DND-41 (cell line): ENCODE measurements at regions not wholly inside any gene's neighbourhood (a gene's known extent, or its start where the extent isn't known, plus 50 kb on each side); places are given as distances from the start of the nearest gene placed in this dataset.

Experiments
- ATAC-seq: fragments of 200-7000 bp; cut with Tn5 transposase; 3 replicates; pipeline ENCODE4 v1.9.1; 2021; ENCODE audit warnings: low read depth; ENCODE audit not compliant: insufficient read depth
- DNase-seq: peaks from one replicate; pipeline ENCODE4 v3.0.0-alpha.2; 2020
- H2AFZ ChIP-seq: 2 replicates; pipeline ENCODE4 v1.6.0; 2012; ENCODE audit warnings: low read depth, low read length
- H3K27ac ChIP-seq: 2 replicates; pipeline ENCODE4 v1.5.1; 2012; ENCODE audit warnings: low read length, inconsistent platforms
- H3K27me3 ChIP-seq: fragments of 200-600 bp; sonication (generic); 2 replicates; pipeline ENCODE4 v1.6.0; 2012; ENCODE audit warnings: low read length, mild to moderate bottlenecking, inconsistent platforms; ENCODE audit not compliant: insufficient read depth, poor library complexity
- H3K36me3 ChIP-seq: 2 replicates; pipeline ENCODE4 v1.5.1; 2012; ENCODE audit warnings: low read length, inconsistent platforms; ENCODE audit not compliant: insufficient read depth
- H3K4me1 ChIP-seq: 2 replicates; pipeline ENCODE4 v1.5.1; 2012; ENCODE audit warnings: mild to moderate bottlenecking, low read length; ENCODE audit not compliant: insufficient read depth
- H3K4me2 ChIP-seq: 2 replicates; pipeline ENCODE4 v1.6.0; 2012; ENCODE audit warnings: mild to moderate bottlenecking, moderate library complexity, low read length, inconsistent platforms; ENCODE audit not compliant: insufficient read depth
- H3K4me3 ChIP-seq, 2 experiments: fragments of 200-600 bp in 1 of 2; shearing (Covaris generic) in 1 of 2; 2 replicates each; pipeline ENCODE4 v1.5.1; 2012 to 2016; ENCODE audit warnings: inconsistent platforms in 2 of 2, low read length in 2 of 2, mild to moderate bottlenecking in 2 of 2, low read depth in 1 of 2, moderate library complexity in 1 of 2
- H3K79me2 ChIP-seq: 2 replicates; pipeline ENCODE4 v1.6.0; 2012; ENCODE audit warnings: low read length, inconsistent platforms; ENCODE audit not compliant: insufficient read depth
- H3K9ac ChIP-seq: 2 replicates; pipeline ENCODE4 v1.6.0; 2012; ENCODE audit warnings: low read depth, mild to moderate bottlenecking, inconsistent platforms, low read length, moderate library complexity
- H3K9me3 ChIP-seq: 2 replicates; pipeline ENCODE4 v1.5.1; 2012; ENCODE audit warnings: low read length, moderate library complexity, mild to moderate bottlenecking, inconsistent platforms; ENCODE audit not compliant: insufficient read depth, severe bottlenecking
- H4K20me1 ChIP-seq: 2 replicates; pipeline ENCODE4 v1.6.0; 2012; ENCODE audit warnings: low read length; ENCODE audit not compliant: insufficient read depth
- CTCF ChIP-seq: IDR thresholded peaks from 2 replicates; pipeline ENCODE4 v1.5.1; 2012; ENCODE audit warnings: borderline replicate concordance, low read length, moderate library complexity, mild to moderate bottlenecking; ENCODE audit not compliant: poor library complexity, severe bottlenecking; ENCODE audit errors: extremely low read depth
- EZH2 ChIP-seq: IDR thresholded peaks from 3 replicates; pipeline ENCODE4 v1.6.1; 2012; ENCODE audit warnings: borderline replicate concordance, low read depth, mild to moderate bottlenecking, moderate library complexity, low read length, inconsistent platforms; ENCODE audit not compliant: severe bottlenecking

- no peak overlapping the region for H3K27ac ChIP-seq
- peaks cover 24% of the 10 kb centered on the region for H3K4me1 ChIP-seq
- TF ChIP-seq EZH2, result no peak
- TF ChIP-seq CTCF, result no peak
- H3K9ac ChIP-seq, result no peak overlapping the region
- DNase-seq, result no peak
- H3K27me3 ChIP-seq, result no peaks in the 10 kb centered on the region
- H3K4me2 ChIP-seq, result no peak overlapping the region
- H3K36me3 ChIP-seq, result no peaks in the 10 kb centered on the region
- no peaks in the 10 kb centered on the region for H4K20me1 ChIP-seq
- H3K79me2 ChIP-seq, result no peaks in the 10 kb centered on the region
- H3K4me3 ChIP-seq, result no peak overlapping the region
- H3K9me3 ChIP-seq, result peaks cover 11% of the 10 kb centered on the region
- no peak for ATAC-seq
- no peak overlapping the region for H2AFZ ChIP-seq
Measured at GRCh38 chr2:145416640-145417039, 896.7 kb upstream of the ZEB2 start.

GRCh38 chr2:145415151-145415550 lies 895.2 kb upstream of the ZEB2 start:
- Histone ChIP-seq H3K27me3 (no peaks in the 10 kb centered on the region), H4K20me1 (no peaks in the 10 kb centered on the region), H3K4me3 (no peak overlapping the region), H2AFZ (no peak overlapping the region), H3K4me1 (peaks cover 39% of the 10 kb centered on the region), H3K9me3 (peaks cover 7% of the 10 kb centered on the region), H3K4me2 (no peak overlapping the region), H3K27ac (no peak overlapping the region), H3K36me3 (no peaks in the 10 kb centered on the region), H3K79me2 (no peaks in the 10 kb centered on the region), H3K9ac (no peak overlapping the region)
- ATAC-seq (no peak), DNase-seq (no peak)
- no peak for TF ChIP-seq EZH2
- TF ChIP-seq CTCF, result no peak

GRCh38 chr2:145413261-145414030 lies 893.5 kb upstream of the ZEB2 start:
- Histone ChIP-seq H3K9ac (no peak overlapping the region; the same call in 1 of the 2 replicates), H3K27me3 (no peaks in the 10 kb centered on the region), H3K4me2 (no peak overlapping the region), H3K4me3 (no peak overlapping the region), H3K4me1 (peaks cover 41% of the 10 kb centered on the region), H2AFZ (0 out of 2 replicates have a peak overlapping the region, but pooled peaks have one; percentile 37), H3K9me3 (peaks cover 2% of the 10 kb centered on the region), H3K36me3 (no peaks in the 10 kb centered on the region), H3K27ac (peak overlapping the region; percentile 99), H4K20me1 (no peaks in the 10 kb centered on the region), H3K79me2 (no peaks in the 10 kb centered on the region)
- TF ChIP-seq CTCF (no peak), EZH2 (no peak)
- no peak for ATAC-seq
- DNase-seq, result no peak
